Retina (tissue), 1 donor: ENCODE measurements at regions not wholly inside any gene's neighbourhood (a gene's known extent, or its start where the extent isn't known, plus 50 kb on each side); places are given as distances from the start of the nearest gene placed in this dataset.
"Not testable (repeated sequence)": the region's sequence is repeated elsewhere in the genome, so short reads cannot be mapped to it uniquely, and the experiment has no call there.

Experiments
- DNase-seq: peaks from one replicate; pipeline ENCODE4 v3.0.0-alpha.2; 2016

GRCh38 chr3:126292318-126293070 lies 64.7 kb downstream of the KLF15 start:
- DNase-seq: no peak

- DNase-seq: no peak
These were observed 65.7 kb downstream of the KLF15 start for GRCh38 chr3:126291537-126291936.

GRCh38 chr3:126291061-126291460 lies 66.1 kb downstream of the KLF15 start:
- DNase-seq: no peak

- no peak for DNase-seq
These were observed 66.9 kb downstream of the KLF15 start for GRCh38 chr3:126290325-126290724.

- no peak for DNase-seq
These were observed 68.1 kb downstream of the KLF15 start for GRCh38 chr3:126289096-126289495.

- no peak for DNase-seq
These were observed 68.9 kb downstream of the KLF15 start for GRCh38 chr3:126288314-126288713.

GRCh38 chr3:126287536-126288241 lies 69.5 kb downstream of the KLF15 start:
- peak; percentile 90 for DNase-seq

GRCh38 chr3:126287171-126287535 lies 70.1 kb downstream of the KLF15 start:
- no peak for DNase-seq

- no peak for DNase-seq
These were observed 71.8 kb downstream of the KLF15 start for GRCh38 chr3:126285369-126285768.

- DNase-seq: no peak
These were observed 72.8 kb downstream of the KLF15 start for GRCh38 chr3:126284258-126284904.

- DNase-seq: not testable (repeated sequence)
These were observed 73.6 kb downstream of the KLF15 start for GRCh38 chr3:126283651-126284050.

GRCh38 chr3:126279853-126280252 lies 77.4 kb downstream of the KLF15 start:
- DNase-seq: no peak

- no peak for DNase-seq
These were observed 79.4 kb downstream of the KLF15 start for GRCh38 chr3:126277629-126278378.

GRCh38 chr3:126275620-126275904 lies 81.6 kb downstream of the KLF15 start:
- DNase-seq: no peak

GRCh38 chr3:126274735-126275619 lies 82.2 kb downstream of the KLF15 start:
- DNase-seq: no peak

GRCh38 chr3:126270145-126270811 lies 86.9 kb downstream of the KLF15 start:
- DNase-seq: no peak

GRCh38 chr3:126269354-126269753 lies 87.9 kb downstream of the KLF15 start:
- no peak for DNase-seq

- DNase-seq: no peak
These were observed 88.3 kb downstream of the KLF15 start for GRCh38 chr3:126268866-126269265.

GRCh38 chr3:126267976-126268615 lies 87.7 kb upstream of the ALDH1L1 start:
- DNase-seq: no peak

- DNase-seq: peak; percentile 91
These were observed 87.0 kb upstream of the ALDH1L1 start for GRCh38 chr3:126267169-126267975.

- no peak for DNase-seq
These were observed 86.4 kb upstream of the ALDH1L1 start for GRCh38 chr3:126266850-126267168.
